Cardiac muscle cell (in vitro differentiated cells and primary cell): ENCODE measurements at regions not wholly inside any gene's neighbourhood (a gene's known extent, or its start where the extent isn't known, plus 50 kb on each side); places are given as distances from the start of the nearest gene placed in this dataset.

Source experiments
- DNase-seq, 2 donors: peaks; one replicate each; pipeline versions ENCODE4 v3.0.0 to v3.0.0-alpha.2; 2010 to 2017; ENCODE audit warnings: low read depth in 1 of 2, low spot score in 1 of 2
- H3K27ac ChIP-seq: fragments of 200-600 bp; sonication (generic); 2 replicates; pipeline ENCODE4 v1.5.1; 2016
- H3K27me3 ChIP-seq: fragments of 200-600 bp; sonication (generic); 2 replicates; pipeline ENCODE4 v1.6.0; 2016; ENCODE audit warnings: control low read depth
- H3K36me3 ChIP-seq: fragments of 200-600 bp; sonication (generic); 2 replicates; pipeline ENCODE4 v1.5.1; 2016; ENCODE audit warnings: control low read depth
- H3K4me1 ChIP-seq: fragments of 200-600 bp; sonication (generic); 2 replicates; pipeline ENCODE4 v1.8.1; 2017; ENCODE audit warnings: low read depth, mild to moderate bottlenecking, mixed run types
- H3K4me3 ChIP-seq: fragments of 200-600 bp; sonication (generic); 2 replicates; pipeline ENCODE4 v1.5.1; 2016; ENCODE audit warnings: mild to moderate bottlenecking
- H3K9me3 ChIP-seq: fragments of 200-600 bp; sonication (generic); 2 replicates; pipeline ENCODE4 v1.5.1; 2017; ENCODE audit warnings: low read depth, mild to moderate bottlenecking, control low read depth
- TF ChIP-seq, protein P1 (sequence below): IDR thresholded peaks from 2 replicates; pipeline ENCODE4 v1.5.1; 2012; ENCODE audit warnings: low read depth, mild to moderate bottlenecking, low read length

DNA sequence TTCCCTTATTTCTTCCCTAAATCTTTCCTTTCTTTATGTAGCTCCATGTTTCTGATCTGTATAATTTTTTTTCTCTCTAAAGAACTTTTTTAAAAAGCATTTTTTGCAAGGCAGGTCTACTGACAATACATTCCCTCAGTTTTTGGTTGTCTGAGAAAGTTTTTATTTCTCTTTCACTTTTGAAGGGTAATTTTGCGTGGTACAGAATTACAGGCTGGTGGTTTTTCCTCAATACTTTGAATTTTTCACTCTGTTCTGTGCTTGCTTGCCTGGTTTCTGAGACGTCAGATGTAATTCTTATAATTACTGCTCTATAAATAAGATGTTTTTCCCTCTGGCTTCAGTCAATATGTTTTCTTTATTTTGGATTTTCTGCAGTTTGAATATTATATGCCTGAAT lies 205.4 kb upstream of the VSTM2A start:
- H3K4me1 ChIP-seq = no peaks in the 10 kb centered on the region
- TF ChIP-seq, protein P1, sequence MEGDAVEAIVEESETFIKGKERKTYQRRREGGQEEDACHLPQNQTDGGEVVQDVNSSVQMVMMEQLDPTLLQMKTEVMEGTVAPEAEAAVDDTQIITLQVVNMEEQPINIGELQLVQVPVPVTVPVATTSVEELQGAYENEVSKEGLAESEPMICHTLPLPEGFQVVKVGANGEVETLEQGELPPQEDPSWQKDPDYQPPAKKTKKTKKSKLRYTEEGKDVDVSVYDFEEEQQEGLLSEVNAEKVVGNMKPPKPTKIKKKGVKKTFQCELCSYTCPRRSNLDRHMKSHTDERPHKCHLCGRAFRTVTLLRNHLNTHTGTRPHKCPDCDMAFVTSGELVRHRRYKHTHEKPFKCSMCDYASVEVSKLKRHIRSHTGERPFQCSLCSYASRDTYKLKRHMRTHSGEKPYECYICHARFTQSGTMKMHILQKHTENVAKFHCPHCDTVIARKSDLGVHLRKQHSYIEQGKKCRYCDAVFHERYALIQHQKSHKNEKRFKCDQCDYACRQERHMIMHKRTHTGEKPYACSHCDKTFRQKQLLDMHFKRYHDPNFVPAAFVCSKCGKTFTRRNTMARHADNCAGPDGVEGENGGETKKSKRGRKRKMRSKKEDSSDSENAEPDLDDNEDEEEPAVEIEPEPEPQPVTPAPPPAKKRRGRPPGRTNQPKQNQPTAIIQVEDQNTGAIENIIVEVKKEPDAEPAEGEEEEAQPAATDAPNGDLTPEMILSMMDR = no peak
- H3K36me3 ChIP-seq = no peaks in the 10 kb centered on the region
- no peaks in the 10 kb centered on the region for H3K9me3 ChIP-seq
- no peak overlapping the region for H3K27ac ChIP-seq
- no peak overlapping the region for H3K4me3 ChIP-seq
- DNase-seq = no peak
- no peaks in the 10 kb centered on the region for H3K27me3 ChIP-seq

DNA sequence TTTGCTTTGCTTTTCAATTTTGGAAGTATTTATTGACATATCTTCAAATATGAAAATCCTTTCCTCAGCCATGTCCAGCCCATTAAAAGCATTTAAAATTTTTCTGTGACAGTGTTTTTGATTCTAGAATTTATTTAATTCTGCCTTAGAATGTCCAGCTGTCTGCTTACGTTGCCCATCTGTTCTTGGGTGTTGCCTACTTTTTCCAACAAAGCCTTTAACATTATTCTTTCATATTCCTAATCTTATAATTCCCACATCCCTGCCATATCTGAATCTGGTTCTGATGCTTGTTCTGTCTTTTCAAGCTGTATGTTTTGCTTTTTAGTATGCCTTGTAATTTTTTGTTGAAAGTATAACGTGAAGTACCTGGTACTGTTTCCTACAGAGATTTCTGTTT lies 204.7 kb upstream of the VSTM2A start:
- no peak overlapping the region for H3K27ac ChIP-seq
- H3K36me3 ChIP-seq = no peaks in the 10 kb centered on the region
- no peak overlapping the region for H3K4me3 ChIP-seq
- no peak for DNase-seq
- no peaks in the 10 kb centered on the region for H3K27me3 ChIP-seq
- no peaks in the 10 kb centered on the region for H3K4me1 ChIP-seq
- TF ChIP-seq, protein P1 = no peak
- no peaks in the 10 kb centered on the region for H3K9me3 ChIP-seq

DNA sequence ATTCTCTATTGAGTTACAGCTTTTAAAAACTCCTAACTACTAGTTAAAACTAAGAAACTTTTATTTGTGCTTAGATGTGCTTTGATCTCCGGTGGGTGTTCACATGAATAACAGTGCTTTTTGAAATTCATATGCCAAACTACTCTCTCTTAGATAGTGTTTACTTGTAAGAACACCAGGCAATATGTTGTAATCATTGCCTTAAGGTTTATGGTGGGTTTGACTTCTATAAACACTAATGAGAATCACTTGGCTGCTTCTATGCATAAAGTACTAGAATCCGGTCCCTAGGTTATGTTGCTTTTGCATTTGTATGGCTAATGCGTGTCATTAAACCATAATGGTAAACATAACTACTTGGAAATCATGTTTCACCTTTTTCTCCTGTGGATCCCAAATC lies 203.9 kb upstream of the VSTM2A start:
- Histone ChIP-seq H3K27ac (no peak overlapping the region), H3K36me3 (no peaks in the 10 kb centered on the region), H3K4me3 (no peak overlapping the region), H3K4me1 (no peaks in the 10 kb centered on the region), H3K9me3 (no peaks in the 10 kb centered on the region), H3K27me3 (no peaks in the 10 kb centered on the region)
- no peak for DNase-seq
- TF ChIP-seq, protein P1 = no peak

DNA sequence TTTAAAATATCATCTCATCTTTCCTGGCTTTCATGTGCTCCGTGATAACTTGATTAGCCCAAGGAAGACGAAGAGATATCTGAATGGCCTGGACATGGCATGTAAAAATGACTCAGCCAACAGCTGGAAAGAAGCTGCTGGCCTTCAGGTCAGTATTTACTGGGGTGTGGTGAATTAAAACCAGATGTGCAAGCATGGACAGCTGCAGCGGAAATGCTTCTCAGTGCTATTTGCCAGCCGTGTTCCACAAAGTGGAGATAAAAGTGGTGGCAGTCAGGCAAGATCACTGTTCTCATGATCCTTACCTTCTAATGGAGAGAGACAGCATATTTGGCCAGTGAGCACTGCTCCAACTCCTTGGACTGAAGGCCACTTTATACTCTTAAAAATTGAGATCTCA lies 203.1 kb upstream of the VSTM2A start:
- H3K4me1 ChIP-seq = no peaks in the 10 kb centered on the region
- peak in 1 of 2 donors; percentile 10 for DNase-seq
- H3K9me3 ChIP-seq = no peaks in the 10 kb centered on the region
- no peak overlapping the region for H3K27ac ChIP-seq
- H3K27me3 ChIP-seq = no peaks in the 10 kb centered on the region
- no peak overlapping the region for H3K4me3 ChIP-seq
- no peaks in the 10 kb centered on the region for H3K36me3 ChIP-seq
- TF ChIP-seq, protein P1 = no peak

DNA sequence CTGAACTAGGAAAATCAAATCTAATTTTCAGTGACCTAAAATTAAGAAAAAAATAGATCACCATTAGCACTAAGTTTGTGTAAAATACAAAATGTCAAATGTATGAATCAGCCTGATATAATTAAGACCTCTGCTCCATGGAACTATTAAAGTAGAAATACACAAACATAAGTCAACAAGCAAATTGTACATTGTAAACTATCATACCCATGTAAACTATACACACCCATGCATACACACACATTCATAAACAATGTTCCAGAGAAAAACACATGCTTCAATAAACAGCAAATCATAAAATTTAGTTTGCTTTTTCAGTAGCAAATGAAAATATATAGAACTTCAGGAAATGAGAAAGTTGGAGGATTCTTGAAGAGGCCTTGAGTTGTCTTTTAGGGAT lies 199.7 kb upstream of the VSTM2A start:
- Histone ChIP-seq H3K9me3 (no peaks in the 10 kb centered on the region), H3K27me3 (no peaks in the 10 kb centered on the region), H3K27ac (no peak overlapping the region), H3K4me1 (no peaks in the 10 kb centered on the region), H3K36me3 (no peaks in the 10 kb centered on the region), H3K4me3 (no peak overlapping the region)
- DNase-seq = no peak
- TF ChIP-seq, protein P1 = no peak

DNA sequence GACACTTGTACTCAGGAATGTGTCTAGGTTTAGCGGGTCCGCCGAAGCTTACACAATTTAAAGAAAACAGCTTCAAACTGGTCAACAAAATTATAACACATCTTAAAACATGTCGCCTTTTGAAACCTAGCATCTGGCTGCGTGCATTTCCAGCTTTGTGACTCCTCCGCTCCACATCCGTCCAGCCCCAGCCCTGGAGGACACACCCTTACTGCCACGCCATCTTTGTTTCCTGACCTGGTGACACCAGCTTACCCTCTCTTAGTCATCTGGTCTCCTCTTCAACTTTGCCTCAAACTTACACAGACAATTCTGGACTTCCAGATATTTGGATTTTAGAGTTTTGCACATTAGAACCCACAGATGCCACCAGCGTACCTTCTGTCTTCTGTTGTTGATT lies 198.7 kb upstream of the VSTM2A start:
- H3K4me1 ChIP-seq = no peaks in the 10 kb centered on the region
- H3K27me3 ChIP-seq = no peaks in the 10 kb centered on the region
- no peak overlapping the region for H3K27ac ChIP-seq
- H3K9me3 ChIP-seq = no peaks in the 10 kb centered on the region
- TF ChIP-seq, protein P1 = no peak
- DNase-seq = no peak
- no peaks in the 10 kb centered on the region for H3K36me3 ChIP-seq
- H3K4me3 ChIP-seq = no peak overlapping the region
